ENCODE measurements at regions not wholly inside any gene's neighbourhood (a gene's known extent, or its start where the extent isn't known, plus 50 kb on each side); places are given as distances from the start of the nearest gene placed in this dataset.

- DNase-seq: no peak
Measured at GRCh38 chr2:239537633-239538356, 137.0 kb upstream of the HDAC4 start.

- no peak for DNase-seq
Measured at GRCh38 chr2:239536186-239536585, 135.4 kb upstream of the HDAC4 start.

DNA sequence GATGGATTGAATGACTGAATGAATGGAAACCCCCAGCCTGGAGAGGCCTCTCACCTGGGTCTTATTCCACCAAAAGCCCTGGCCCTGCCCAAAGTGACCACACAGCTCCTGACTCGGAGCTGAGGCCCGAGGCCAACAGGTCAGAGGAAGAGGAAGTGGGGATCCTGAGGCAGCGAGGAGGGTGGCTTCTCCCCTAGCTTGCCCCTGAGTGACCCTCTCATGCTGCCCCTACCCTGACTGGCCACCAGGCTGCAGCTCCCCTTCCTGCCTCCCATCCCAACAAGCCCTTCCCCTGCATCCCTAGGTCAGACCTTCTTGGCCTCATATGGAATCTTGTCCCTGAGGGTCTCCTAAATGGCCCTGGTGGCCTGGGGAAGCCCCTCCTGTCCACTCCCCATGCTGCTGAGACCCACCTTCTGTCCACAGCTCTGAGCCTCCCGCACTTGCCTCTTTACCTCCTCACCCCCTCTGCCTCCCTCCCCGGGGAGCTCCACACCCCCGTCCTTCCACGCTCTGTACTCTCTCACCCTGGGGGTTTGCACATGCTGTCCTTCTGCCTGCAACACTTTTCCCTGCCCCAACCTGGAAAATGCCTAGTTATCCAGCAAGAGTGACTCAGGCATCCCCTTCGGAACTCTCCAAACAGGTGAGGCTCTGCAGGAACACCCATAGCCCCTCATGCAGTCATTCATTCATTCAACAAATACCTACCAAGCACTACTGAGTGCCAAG, 134.8 kb upstream of the HDAC4 start:
- DNase-seq: no peak

GRCh38 chr2:239534581-239535412, 134.0 kb upstream of the HDAC4 start:
- no peak for DNase-seq

- DNase-seq: no peak
Measured at GRCh38 chr2:239533569-239534316, 132.9 kb upstream of the HDAC4 start.

GRCh38 chr2:239532859-239533258, 132.0 kb upstream of the HDAC4 start:
- no peak for DNase-seq

DNA sequence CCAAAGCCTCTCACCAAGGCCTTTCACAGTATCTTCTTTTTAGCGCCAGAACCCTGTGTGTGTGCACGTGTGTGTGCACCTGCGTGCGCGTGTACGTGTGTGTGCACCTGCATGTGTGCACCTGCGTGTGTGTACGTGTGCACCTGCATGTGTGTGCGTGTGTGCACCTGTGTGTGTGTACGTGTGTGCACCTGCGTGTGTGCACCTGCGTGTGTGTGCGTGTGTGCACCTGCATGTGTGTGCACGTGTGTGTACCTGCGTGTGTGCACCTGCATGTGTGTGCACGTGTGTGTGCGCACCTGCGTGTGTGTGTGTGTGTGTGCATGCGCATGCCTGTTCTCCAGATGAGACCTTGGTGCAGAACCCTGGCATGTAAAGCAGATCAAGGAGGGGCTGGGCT, 131.4 kb upstream of the HDAC4 start:
- no peak for DNase-seq

GRCh38 chr2:239531456-239532241, 130.8 kb upstream of the HDAC4 start:
- DNase-seq: no peak

GRCh38 chr2:239530749-239531316, 130.0 kb upstream of the HDAC4 start:
- DNase-seq: no peak

- no peak for DNase-seq
Measured at GRCh38 chr2:239529313-239530015, 128.6 kb upstream of the HDAC4 start.

- no peak for DNase-seq
Measured at GRCh38 chr2:239528883-239529282, 128.1 kb upstream of the HDAC4 start.

DNA sequence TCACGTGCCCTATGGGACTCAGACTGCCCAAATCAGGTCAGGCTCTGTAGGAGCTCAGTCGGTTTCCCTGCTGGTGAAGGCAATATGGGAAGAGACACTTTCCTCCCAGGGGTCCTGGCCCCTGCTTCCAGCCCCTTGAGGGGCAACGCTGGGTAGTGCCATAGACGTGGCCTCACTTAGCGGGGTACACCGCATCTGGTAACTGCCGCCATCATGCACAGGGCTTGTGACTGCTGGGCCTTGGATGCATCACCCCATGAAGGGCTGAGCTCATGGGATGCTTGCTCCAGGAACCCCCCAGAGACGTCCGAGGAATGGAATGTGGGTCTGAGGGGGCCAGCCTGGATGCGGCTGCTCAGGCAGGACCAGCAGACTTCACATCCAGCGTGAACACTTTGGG, 127.3 kb upstream of the HDAC4 start:
- no peak for DNase-seq

- DNase-seq: no peak
Measured at GRCh38 chr2:239526666-239527415, 126.0 kb upstream of the HDAC4 start.

DNA sequence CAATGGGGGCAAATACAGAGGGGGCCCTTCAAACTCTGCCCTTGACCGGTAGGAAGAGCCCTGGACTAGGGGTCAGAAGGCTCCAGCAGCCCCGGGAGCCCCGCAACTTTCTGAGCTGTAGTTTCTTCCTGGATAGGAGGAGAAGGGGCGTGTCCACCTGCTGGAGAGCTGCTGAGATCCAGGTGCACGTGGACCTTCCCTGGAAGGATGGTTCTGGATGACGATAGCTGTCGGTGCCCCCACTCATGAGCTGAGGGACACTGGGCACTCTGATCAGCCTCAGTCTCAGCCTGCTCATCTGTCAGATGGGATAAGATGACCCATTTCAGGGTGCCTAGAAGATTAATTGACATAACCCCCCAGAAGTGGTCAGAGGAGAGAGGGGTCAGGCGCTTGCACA, 125.2 kb upstream of the HDAC4 start:
- no peak for DNase-seq

GRCh38 chr2:239523954-239524330, 123.1 kb upstream of the HDAC4 start:
- DNase-seq: no peak

- DNase-seq: no peak
Measured at GRCh38 chr2:239523147-239523953, 122.5 kb upstream of the HDAC4 start.

- no peak for DNase-seq
Measured at GRCh38 chr2:239522740-239523119, 121.9 kb upstream of the HDAC4 start.

- DNase-seq: no peak
Measured at GRCh38 chr2:239522002-239522739, 121.4 kb upstream of the HDAC4 start.

GRCh38 chr2:239521518-239521815, 120.6 kb upstream of the HDAC4 start:
- no peak for DNase-seq

Data from CD4-positive, alpha-beta T cell treated with Interferon gamma for 1 hour (primary cell).